ENCODE measurements at regions not wholly inside any gene's neighbourhood (a gene's known extent, or its start where the extent isn't known, plus 50 kb on each side); places are given as distances from the start of the nearest gene placed in this dataset.
A peak's percentile ranks its signal among the peaks of the same experiment; 100 is the strongest.

DNA sequence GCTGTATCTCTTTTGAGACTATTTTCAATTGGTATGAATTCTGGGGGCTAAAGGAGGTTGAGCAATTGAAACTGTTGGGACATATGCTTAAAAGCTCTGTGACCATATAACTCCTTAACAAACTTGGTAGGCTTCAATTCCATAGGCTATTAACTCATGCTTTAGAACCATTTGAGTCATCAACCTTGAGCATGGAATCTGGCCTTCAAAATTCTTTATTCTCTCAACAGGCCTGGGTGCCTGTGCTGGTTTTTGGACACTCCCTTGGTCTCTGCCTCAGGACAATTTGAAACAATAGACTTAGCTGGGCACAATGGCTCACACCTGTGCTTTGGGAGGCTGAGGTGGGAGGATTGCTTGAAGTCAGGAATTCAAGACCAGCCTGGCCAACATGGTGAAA, 61.4 kb upstream of the EPB41L4A start:
- ATAC-seq (no peak), DNase-seq (no peak)
- H3K4me1 ChIP-seq: peaks cover 0 to 6% (median 0%) of the 10 kb centered on the region in 12 donors
- H3K4me3 ChIP-seq: no peak overlapping the region
- no peak for TF ChIP-seq POLR2A (IDR thresholded peaks at IDR 0.05)
- TF ChIP-seq, protein P1, sequence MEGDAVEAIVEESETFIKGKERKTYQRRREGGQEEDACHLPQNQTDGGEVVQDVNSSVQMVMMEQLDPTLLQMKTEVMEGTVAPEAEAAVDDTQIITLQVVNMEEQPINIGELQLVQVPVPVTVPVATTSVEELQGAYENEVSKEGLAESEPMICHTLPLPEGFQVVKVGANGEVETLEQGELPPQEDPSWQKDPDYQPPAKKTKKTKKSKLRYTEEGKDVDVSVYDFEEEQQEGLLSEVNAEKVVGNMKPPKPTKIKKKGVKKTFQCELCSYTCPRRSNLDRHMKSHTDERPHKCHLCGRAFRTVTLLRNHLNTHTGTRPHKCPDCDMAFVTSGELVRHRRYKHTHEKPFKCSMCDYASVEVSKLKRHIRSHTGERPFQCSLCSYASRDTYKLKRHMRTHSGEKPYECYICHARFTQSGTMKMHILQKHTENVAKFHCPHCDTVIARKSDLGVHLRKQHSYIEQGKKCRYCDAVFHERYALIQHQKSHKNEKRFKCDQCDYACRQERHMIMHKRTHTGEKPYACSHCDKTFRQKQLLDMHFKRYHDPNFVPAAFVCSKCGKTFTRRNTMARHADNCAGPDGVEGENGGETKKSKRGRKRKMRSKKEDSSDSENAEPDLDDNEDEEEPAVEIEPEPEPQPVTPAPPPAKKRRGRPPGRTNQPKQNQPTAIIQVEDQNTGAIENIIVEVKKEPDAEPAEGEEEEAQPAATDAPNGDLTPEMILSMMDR (IDR thresholded peaks at IDR 0.05): no peak
- H3K9me3 ChIP-seq: peaks cover 0 to 10% (median 0%) of the 10 kb centered on the region in 12 donors
- no peaks in the 10 kb centered on the region for H3K27me3 ChIP-seq
- intact Hi-C loops (cut with DNase I): no loop called here
- no peak overlapping the region for H3K27ac ChIP-seq
- H3K36me3 ChIP-seq: no peaks in the 10 kb centered on the region

DNA sequence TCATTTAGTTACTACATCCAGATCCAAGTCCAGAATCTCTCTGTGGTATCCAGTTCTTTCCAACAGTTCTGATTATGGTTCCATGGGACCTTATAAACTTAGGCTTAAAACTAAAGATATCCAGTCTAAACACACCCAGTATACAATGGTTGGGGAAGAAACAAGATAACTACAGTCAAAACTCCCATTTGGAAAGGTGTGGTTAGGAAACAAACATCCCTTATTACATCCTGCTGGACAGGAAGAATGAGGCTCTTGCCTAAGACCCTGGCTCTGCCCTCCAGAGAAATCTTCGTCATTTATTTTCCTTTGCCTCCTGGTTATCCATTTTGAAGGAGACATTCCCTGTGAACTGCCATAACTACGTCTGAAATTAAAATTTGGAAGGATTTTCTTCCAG, 64.6 kb upstream of the EPB41L4A start:
- no peaks in the 10 kb centered on the region for H3K36me3 ChIP-seq

DNA sequence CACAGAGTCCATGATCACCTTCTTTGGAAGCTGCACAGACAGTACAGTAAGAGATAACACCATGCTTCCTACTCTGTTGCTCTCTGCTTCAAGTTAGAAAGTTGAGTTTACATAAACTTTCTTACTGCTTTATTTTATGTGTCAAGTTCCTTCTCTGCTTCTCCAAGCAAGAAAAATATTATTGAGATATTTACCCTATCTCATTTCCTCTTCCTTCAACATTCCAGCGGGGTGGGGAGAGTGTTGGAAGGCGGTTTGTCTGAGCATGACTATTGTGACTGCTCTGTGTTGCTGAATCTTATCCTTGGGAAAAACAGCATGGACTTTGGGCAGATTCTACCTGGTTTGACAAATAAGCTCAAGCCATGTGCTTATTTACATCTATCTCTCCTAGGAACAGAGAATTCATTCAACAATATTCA, 66.9 kb upstream of the EPB41L4A start:
- no peak for TF ChIP-seq POLR2A (IDR thresholded peaks at IDR 0.05)
- TF ChIP-seq, protein P1 (IDR thresholded peaks at IDR 0.05): no peak
- Histone ChIP-seq H3K4me3 (no peak overlapping the region), H3K36me3 (no peaks in the 10 kb centered on the region), H3K27me3 (no peaks in the 10 kb centered on the region), H3K27ac (peak overlapping the region in 3 of 12 donors; percentile 43 to 60 (median 54)), H3K9me3 (peaks cover 0 to 10% (median 0%) of the 10 kb centered on the region in 12 donors), H3K4me1 (peaks cover 0 to 5% (median 0%) of the 10 kb centered on the region in 12 donors)
- intact Hi-C loops (cut with DNase I): no loop called here
- WGBS, 4 donors: 31 to 50% (median 42%) methylated on average over 2 of the region's 2 CpGs
- ATAC-seq (peak in 3 of 4 donors; percentile 41 to 68 (median 58)), DNase-seq (no peak)

More for the DNA sequence above, 64.6 kb upstream of the EPB41L4A start:
- no peak overlapping the region for H3K4me3 ChIP-seq
- DNase-seq (no peak), ATAC-seq (peak in 2 of 4 donors; percentile 58 to 59)
- intact Hi-C loops (cut with DNase I): no loop called here
- 60 to 73% (median 69%) methylated on average over 2 of the region's 2 CpGs for WGBS, 4 donors
- H3K4me1 ChIP-seq: peaks cover 0 to 5% (median 0%) of the 10 kb centered on the region in 12 donors
- no peak overlapping the region for H3K27ac ChIP-seq
- no peaks in the 10 kb centered on the region for H3K27me3 ChIP-seq
- H3K9me3 ChIP-seq: peaks cover 0 to 10% (median 0%) of the 10 kb centered on the region in 12 donors
- TF ChIP-seq, protein P1 (IDR thresholded peaks at IDR 0.05): no peak
- TF ChIP-seq POLR2A (IDR thresholded peaks at IDR 0.05): no peak

DNA sequence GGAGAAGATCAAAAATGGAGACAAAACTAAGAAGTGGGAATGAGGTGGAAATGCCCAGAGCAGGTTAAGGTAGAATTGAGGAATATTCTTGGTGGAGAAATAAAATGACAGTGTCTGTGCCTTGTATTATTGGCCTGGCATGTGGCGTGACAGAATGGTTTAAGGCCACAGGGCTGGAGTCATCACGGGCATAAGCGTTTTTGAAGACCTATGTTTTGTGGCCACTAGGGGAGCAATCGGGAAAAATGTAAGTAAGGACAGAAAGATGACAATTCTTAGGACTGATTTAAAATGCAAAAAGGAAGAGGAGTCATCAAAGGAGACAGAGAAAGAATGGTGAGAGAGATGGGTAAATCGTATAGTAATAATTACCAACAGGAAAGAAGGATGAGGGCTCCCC, 72.2 kb upstream of the EPB41L4A start:
- no peak overlapping the region for H3K4me3 ChIP-seq
- no peak for TF ChIP-seq POLR2A (IDR thresholded peaks at IDR 0.05)
- TF ChIP-seq, protein P1 (IDR thresholded peaks at IDR 0.05): peak in 5 of 12 donors; percentile 12 to 27 (median 18)
- no peaks in the 10 kb centered on the region for H3K9me3 ChIP-seq
- H3K36me3 ChIP-seq: no peaks in the 10 kb centered on the region
- no peaks in the 10 kb centered on the region for H3K27me3 ChIP-seq
- WGBS, 4 donors: 79 to 85% (median 80%) methylated on average over 5 of the region's 5 CpGs
- H3K4me1 ChIP-seq: no peaks in the 10 kb centered on the region
- DNase-seq: no peak
- H3K27ac ChIP-seq: no peak overlapping the region
- ATAC-seq: no peak
- intact Hi-C loops (cut with DNase I): loop anchor here in 2 of 10 donors (5.0 kb wide), 2 partner anchors 266 to 314 kb away; no protein-coding TSS in a partner anchor

Data from heart left ventricle (tissue), 16 donors.